ENCODE measurements at regions not wholly inside any gene's neighbourhood (a gene's known extent, or its start where the extent isn't known, plus 50 kb on each side); places are given as distances from the start of the nearest gene placed in this dataset.

DNA sequence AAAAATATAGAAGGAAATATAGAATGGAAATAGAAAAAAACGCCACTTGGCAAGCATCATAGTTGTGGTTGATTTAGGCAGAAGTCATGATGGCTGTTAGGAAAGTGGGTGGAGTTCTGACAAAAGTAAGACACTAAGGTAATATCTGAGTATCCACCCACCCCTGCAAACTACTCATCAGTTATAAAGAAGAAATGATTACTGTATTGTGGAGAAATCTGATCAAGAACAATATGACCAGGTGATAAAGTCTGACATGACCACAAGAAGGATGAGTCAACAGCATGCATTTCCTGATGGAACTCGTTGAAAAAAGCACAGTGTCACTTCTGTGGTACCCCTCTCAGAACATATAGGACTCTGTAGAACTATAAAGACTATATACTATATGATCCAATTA is 343.4 kb upstream of the PAPPA start:
- TF ChIP-seq EZH2 (IDR thresholded peaks at IDR 0.05; ENCODE audit: insufficient read depth, poor library complexity, severe bottlenecking), result no peak
- no peak for TF ChIP-seq EZH2phosphoT487 (IDR thresholded peaks at IDR 0.05; ENCODE audit: insufficient read depth, low read depth)
